ENCODE measurements at regions not wholly inside any gene's neighbourhood (a gene's known extent, or its start where the extent isn't known, plus 50 kb on each side); places are given as distances from the start of the nearest gene placed in this dataset.
"Not testable (repeated sequence)": the region's sequence is repeated elsewhere in the genome, so short reads cannot be mapped to it uniquely, and the experiment has no call there.

DNA sequence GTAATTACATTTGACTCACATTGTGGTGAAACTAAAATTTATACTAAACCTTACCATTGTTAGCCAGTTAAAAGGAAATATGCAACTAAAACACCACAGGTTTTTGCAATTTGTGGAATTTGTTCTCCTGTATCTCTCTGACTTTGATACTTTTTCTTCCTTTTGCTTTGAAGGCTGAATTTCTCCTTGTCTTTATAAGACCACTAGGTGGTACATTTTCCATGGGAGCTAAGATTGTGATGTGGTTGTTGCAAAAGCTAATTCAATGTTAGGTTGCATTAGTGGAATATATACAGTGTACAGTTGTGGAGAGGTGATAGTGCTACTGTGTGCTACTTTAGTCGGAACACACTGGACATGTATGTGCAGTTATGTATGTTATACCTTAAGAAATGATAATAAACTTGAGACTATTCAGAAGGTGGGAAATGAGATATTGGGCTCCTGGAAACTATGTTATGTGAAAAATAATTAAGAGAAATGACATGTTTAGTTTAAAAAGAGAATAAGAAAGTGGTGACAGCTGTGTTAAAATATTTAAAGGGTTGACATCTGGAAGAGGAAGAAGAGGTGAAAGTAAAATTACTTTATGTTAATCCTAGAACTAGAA lies 70.3 kb downstream of the ARL9 start:
- peak; percentile 65 for DNase-seq

- DNase-seq: not testable (repeated sequence)
Observed at GRCh38 chr4:56592417-56592816, 86.8 kb downstream of the ARL9 start.
